GM12878 (cell line): ENCODE measurements at regions not wholly inside any gene's neighbourhood (a gene's known extent, or its start where the extent isn't known, plus 50 kb on each side); places are given as distances from the start of the nearest gene placed in this dataset.

ENCODE experiments used
- ATAC-seq: fragments of 200-7000 bp; cut with Tn5 transposase; 3 replicates; pipeline ENCODE4 v1.9.1; 2020; ENCODE audit warnings: mild to moderate bottlenecking, moderate library complexity
- BruUV-seq: library from RNA; stranded (reverse); fragments of 400-500 nt; replicated peaks from 2 replicates; lab custom pipeline; 2021; lab: Mats Ljungman, UMichigan
- CTCF ChIA-PET: fragments of 300-600 bp; sonication (Branson Sonifier 250); formaldehyde crosslinking; extraction: SDS; loops from one replicate; lab custom pipeline; 2021; ENCODE audit warnings: inconsistent platforms; lab: Yijun Ruan, JAX
- POLR2A ChIA-PET: fragments of 350-600 bp; formaldehyde crosslinking; extraction: SDS; loops from one replicate; lab custom pipeline; 2021; ENCODE audit warnings: inconsistent platforms; lab: Charles Lee
- RAD21 ChIA-PET: fragments of 300-600 bp; sonication (Branson Sonifier 250); formaldehyde crosslinking; loops from one replicate; lab custom pipeline; 2023; ENCODE audit warnings: antibody characterized with exemption; ENCODE audit not compliant: unreplicated experiment; lab: Charles Lee
- SMC1A ChIA-PET: fragments of 300-600 bp; sonication (Branson Sonifier 250); formaldehyde crosslinking; loops from one replicate; lab custom pipeline; 2023; ENCODE audit not compliant: unreplicated experiment, uncharacterized antibody; lab: Charles Lee
- DNase-seq: peaks from one replicate; pipeline ENCODE4 v3.0.0-alpha.2; 2011; ENCODE audit warnings: low read depth, low spot score
- FAIRE-seq: peaks from 3 replicates; lab custom pipeline; 2011; peaks lifted over from hg19 to GRCh38; lab: Jason Lieb, UNC
- H2AFZ ChIP-seq: 2 replicates; pipeline ENCODE4 v1.6.0; 2011; ENCODE audit warnings: low read depth, low read length, control low read depth; ENCODE audit not compliant: control insufficient read depth
- H3K27ac ChIP-seq: 2 replicates; pipeline ENCODE4 v1.5.1; 2011; ENCODE audit warnings: control low read depth; ENCODE audit not compliant: control insufficient read depth, insufficient read depth
- H3K27me3 ChIP-seq, 2 experiments: replicated peaks in 1 of 2; 2 replicates each; pipeline versions ENCODE4 v1.6.0 to v1.6.1; 2011; ENCODE audit warnings: low read length in 1 of 2; ENCODE audit not compliant: control insufficient read depth in 2 of 2, insufficient read depth in 2 of 2
- H3K36me3 ChIP-seq, 2 experiments: 2 replicates each; pipeline ENCODE4 v1.5.1; 2011; ENCODE audit warnings: low read length in 1 of 2; ENCODE audit not compliant: control insufficient read depth in 2 of 2, insufficient read depth in 2 of 2
- H3K4me1 ChIP-seq: 2 replicates; pipeline ENCODE4 v1.6.1; 2011; ENCODE audit warnings: mild to moderate bottlenecking, low read length, moderate library complexity, mixed read lengths; ENCODE audit not compliant: control insufficient read depth, insufficient read depth
- H3K4me2 ChIP-seq: 2 replicates; pipeline ENCODE4 v1.6.0; 2011; ENCODE audit warnings: control low read depth; ENCODE audit not compliant: control insufficient read depth, insufficient read depth
- H3K4me3 ChIP-seq: fragments of 200-600 bp; sonication (generic); 2 replicates; pipeline ENCODE4 v1.5.1; 2016
- H3K79me2 ChIP-seq: 2 replicates; pipeline ENCODE4 v1.6.0; 2011; ENCODE audit warnings: low read length; ENCODE audit not compliant: control insufficient read depth, insufficient read depth
- H3K9ac ChIP-seq: 2 replicates; pipeline ENCODE4 v1.8.0; 2011; ENCODE audit warnings: low read length, control low read depth, mixed read lengths; ENCODE audit not compliant: control insufficient read depth, insufficient read depth
- H3K9me3 ChIP-seq: replicated peaks from 3 replicates; pipeline ENCODE4 v1.5.1; 2011; ENCODE audit warnings: mild to moderate bottlenecking, low read length; ENCODE audit not compliant: control insufficient read depth, insufficient read depth
- H4K20me1 ChIP-seq: 2 replicates; pipeline ENCODE4 v1.6.0; 2011; ENCODE audit not compliant: control insufficient read depth, insufficient read depth
- BHLHE40 ChIP-seq, 2 experiments: fragments of 450-650 bp in 1 of 2; IDR thresholded peaks; 2 replicates each; pipeline ENCODE4 v1.6.1; 2011 to 2017; ENCODE audit warnings: low read depth in 2 of 2, borderline replicate concordance in 1 of 2, improper control_type of control experiment in 1 of 2, low read length in 1 of 2, mild to moderate bottlenecking in 1 of 2
- CTCF ChIP-seq, 3 experiments: IDR thresholded peaks in 2 of 3; conservative IDR thresholded peaks in 1 of 3; 2 replicates each; pipeline ENCODE4 v1.5.1; 2011; ENCODE audit warnings: low read depth in 3 of 3, low read length in 3 of 3, mild to moderate bottlenecking in 3 of 3, control low read depth in 2 of 3, moderate library complexity in 2 of 3, inconsistent platforms in 1 of 3, mixed read lengths in 1 of 3; ENCODE audit not compliant: control insufficient read depth in 2 of 3, insufficient read depth in 1 of 3; ENCODE audit errors: extremely low read depth in 1 of 3
- CUX1 ChIP-seq: IDR thresholded peaks from 2 replicates; pipeline ENCODE4 v1.6.1; 2012; ENCODE audit warnings: improper control_type of control experiment, low read depth, low read length; ENCODE audit not compliant: insufficient replicate concordance
- MXI1 ChIP-seq: fragments of 150-350 bp; IDR thresholded peaks from 2 replicates; pipeline ENCODE4 v1.6.1; 2011; ENCODE audit warnings: low read depth, mild to moderate bottlenecking, inconsistent platforms, low read length, improper control_type of control experiment
- NR2C1 ChIP-seq: fragments of 450-650 bp; IDR thresholded peaks from 2 replicates; pipeline ENCODE4 v1.6.1; 2017; ENCODE audit warnings: antibody characterized with exemption, mild to moderate bottlenecking, moderate library complexity
- PBX3 ChIP-seq: IDR thresholded peaks from 2 replicates; pipeline ENCODE4 v1.6.1; 2011; ENCODE audit warnings: mild to moderate bottlenecking, low read depth, low read length, moderate library complexity; ENCODE audit not compliant: insufficient replicate concordance
- RCOR1 ChIP-seq: conservative IDR thresholded peaks from 2 replicates; pipeline ENCODE4 v1.6.1; 2012; ENCODE audit warnings: low read depth, low read length, improper control_type of control experiment
- RUNX3 ChIP-seq: IDR thresholded peaks from 2 replicates; pipeline ENCODE4 v1.6.1; 2012; ENCODE audit warnings: low read length, inconsistent platforms
- SMC3 ChIP-seq: IDR thresholded peaks from 2 replicates; pipeline ENCODE4 v1.6.1; 2011; ENCODE audit warnings: low read length, improper control_type of control experiment, borderline replicate concordance
- SPI1 ChIP-seq: IDR thresholded peaks from 2 replicates; pipeline ENCODE4 v1.6.1; 2011; ENCODE audit warnings: low read depth, mild to moderate bottlenecking, low read length, moderate library complexity, borderline replicate concordance; ENCODE audit not compliant: insufficient read depth
- SREBF1 ChIP-seq: IDR thresholded peaks from 2 replicates; pipeline ENCODE4 v1.6.1; 2012; ENCODE audit warnings: mild to moderate bottlenecking, low read length
- TCF12 ChIP-seq: IDR thresholded peaks from 2 replicates; pipeline ENCODE4 v1.6.1; 2011; ENCODE audit warnings: low read depth, mild to moderate bottlenecking, low read length
- ZBTB4 ChIP-seq: fragments of 450-650 bp; formaldehyde crosslinking; IDR thresholded peaks from 2 replicates; pipeline ENCODE4 v1.4.0; 2022; ENCODE audit warnings: mild to moderate bottlenecking, moderate library complexity
- WGBS: methylation state at CpG from one replicate; pipeline ENCODE4 v1.1.6; 2016; ENCODE audit warnings: low lambda C conversion rate; ENCODE audit not compliant: insufficient replicate concordance, insufficient coverage; ENCODE audit errors: missing lambda C conversion rate; 5-methylcytosine and 5-hydroxymethylcytosine counted together
- in situ Hi-C: fragments of 300-500 bp; cut with MboI; formaldehyde crosslinking; loops from 9 replicates; pipeline ENCODE4 v1.14.3; 2018; ENCODE audit warnings: mixed read lengths
- intact Hi-C: fragments of 100-400 bp; cut with micrococcal nuclease; formaldehyde crosslinking; loops from one replicate; pipeline ENCODE4 v1.14.2; 2022; ENCODE audit not compliant: unreplicated experiment

- H3K79me2 ChIP-seq = no peaks in the 10 kb centered on the region
- no peak for ATAC-seq
- H3K4me1 ChIP-seq = no peaks in the 10 kb centered on the region
- H4K20me1 ChIP-seq = no peaks in the 10 kb centered on the region
- H3K9ac ChIP-seq = no peak overlapping the region
- H3K9me3 ChIP-seq = no peaks in the 10 kb centered on the region
- H3K4me2 ChIP-seq = no peak overlapping the region
- no peak for FAIRE-seq
- no peaks in the 10 kb centered on the region for H3K27me3 ChIP-seq
- H2AFZ ChIP-seq = no peak overlapping the region
- no peak for DNase-seq
- intact Hi-C loops = no loop called here
- ChIA-PET SMC1A (interaction anchor here (0.8 to 1.0 kb wide), 2 partner anchors 19 to 255 kb away, joined by 3 read pairs; no protein-coding TSS in a partner anchor), POLR2A (no interaction called here), RAD21 (no interaction called here), CTCF (no interaction called here)
- no peak overlapping the region for H3K27ac ChIP-seq
- no peak overlapping the region for H3K4me3 ChIP-seq
- 0% methylated on average over 2 of the region's 2 CpGs for WGBS
- in situ Hi-C loops = no loop called here
- BruUV-seq = no TSS peak
- H3K36me3 ChIP-seq = no peaks in the 10 kb centered on the region
- TF ChIP-seq SMC3 (no peak), CUX1 (no peak), SPI1 (no peak), ZBTB4 (no peak), CTCF (IDR thresholded peaks at IDR 0.05 in 2 of 3, conservative IDR thresholded peaks at IDR 0.05 in 1 of 3; ENCODE audit: control insufficient read depth in 2 of 3, extremely low read depth in 1 of 3, insufficient read depth in 1 of 3, low read depth in 3 of 3, low read length in 3 of 3) (no peak), RCOR1 (no peak), TCF12 (no peak), PBX3 (no peak), MXI1 (no peak), SREBF1 (no peak), NR2C1 (no peak), RUNX3 (no peak), BHLHE40 (IDR thresholded peaks at IDR 0.05; ENCODE audit: borderline replicate concordance in 1 of 2, low read depth in 2 of 2, low read length in 1 of 2) (no peak)
These were observed 647.1 kb upstream of the SLITRK6 start for GRCh38 chr13:86446311-86446710.
